GM12864 (cell line): ENCODE measurements at regions not wholly inside any gene's neighbourhood (a gene's known extent, or its start where the extent isn't known, plus 50 kb on each side); places are given as distances from the start of the nearest gene placed in this dataset.

Experiments
- DNase-seq: peaks from one replicate; pipeline ENCODE4 v3.0.0-alpha.2; 2011; ENCODE audit warnings: low read depth
- H3K4me3 ChIP-seq: 2 replicates; pipeline ENCODE4 v1.5.1; 2011; ENCODE audit warnings: mild to moderate bottlenecking, low read depth, low read length, control low read depth
- TF ChIP-seq, protein P1 (sequence below): IDR thresholded peaks from 2 replicates; pipeline ENCODE4 v1.5.1; 2011; ENCODE audit warnings: low read depth, mild to moderate bottlenecking, moderate library complexity, low read length, control low read depth, inconsistent platforms; ENCODE audit errors: missing control alignments

DNA sequence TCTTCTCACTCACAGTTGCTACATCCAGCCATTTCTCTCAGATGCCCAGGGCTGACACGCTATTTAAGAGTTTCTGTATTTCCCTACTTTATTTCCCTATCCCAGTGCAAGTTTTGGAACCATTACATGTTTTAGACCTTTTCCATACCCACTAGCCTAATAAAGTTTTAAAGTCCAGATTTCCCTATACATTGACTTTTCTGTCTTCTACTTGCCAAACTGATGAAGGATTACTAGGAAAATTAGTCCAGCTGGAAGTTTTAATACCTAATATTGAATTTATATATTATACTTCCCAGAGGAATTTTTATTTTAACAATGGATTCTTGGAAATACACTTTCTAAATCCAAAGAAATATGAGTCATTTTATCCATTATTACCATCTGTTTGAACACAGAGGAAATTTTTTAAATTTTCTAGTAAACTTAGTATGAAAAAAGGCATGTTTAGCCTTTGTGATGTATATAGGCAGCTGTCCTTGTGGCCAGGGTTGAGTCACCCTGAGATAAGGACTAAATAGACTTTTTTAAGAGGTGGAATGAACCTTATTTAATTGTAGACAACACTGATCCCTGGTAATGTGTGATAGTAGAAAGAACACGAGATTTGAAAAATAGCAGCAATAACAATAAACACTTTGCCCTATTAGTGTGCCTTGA, 205.0 kb downstream of the TFEC start:
- TF ChIP-seq, protein P1, sequence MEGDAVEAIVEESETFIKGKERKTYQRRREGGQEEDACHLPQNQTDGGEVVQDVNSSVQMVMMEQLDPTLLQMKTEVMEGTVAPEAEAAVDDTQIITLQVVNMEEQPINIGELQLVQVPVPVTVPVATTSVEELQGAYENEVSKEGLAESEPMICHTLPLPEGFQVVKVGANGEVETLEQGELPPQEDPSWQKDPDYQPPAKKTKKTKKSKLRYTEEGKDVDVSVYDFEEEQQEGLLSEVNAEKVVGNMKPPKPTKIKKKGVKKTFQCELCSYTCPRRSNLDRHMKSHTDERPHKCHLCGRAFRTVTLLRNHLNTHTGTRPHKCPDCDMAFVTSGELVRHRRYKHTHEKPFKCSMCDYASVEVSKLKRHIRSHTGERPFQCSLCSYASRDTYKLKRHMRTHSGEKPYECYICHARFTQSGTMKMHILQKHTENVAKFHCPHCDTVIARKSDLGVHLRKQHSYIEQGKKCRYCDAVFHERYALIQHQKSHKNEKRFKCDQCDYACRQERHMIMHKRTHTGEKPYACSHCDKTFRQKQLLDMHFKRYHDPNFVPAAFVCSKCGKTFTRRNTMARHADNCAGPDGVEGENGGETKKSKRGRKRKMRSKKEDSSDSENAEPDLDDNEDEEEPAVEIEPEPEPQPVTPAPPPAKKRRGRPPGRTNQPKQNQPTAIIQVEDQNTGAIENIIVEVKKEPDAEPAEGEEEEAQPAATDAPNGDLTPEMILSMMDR, result no peak
- H3K4me3 ChIP-seq, result no peak overlapping the region
- no peak for DNase-seq

DNA sequence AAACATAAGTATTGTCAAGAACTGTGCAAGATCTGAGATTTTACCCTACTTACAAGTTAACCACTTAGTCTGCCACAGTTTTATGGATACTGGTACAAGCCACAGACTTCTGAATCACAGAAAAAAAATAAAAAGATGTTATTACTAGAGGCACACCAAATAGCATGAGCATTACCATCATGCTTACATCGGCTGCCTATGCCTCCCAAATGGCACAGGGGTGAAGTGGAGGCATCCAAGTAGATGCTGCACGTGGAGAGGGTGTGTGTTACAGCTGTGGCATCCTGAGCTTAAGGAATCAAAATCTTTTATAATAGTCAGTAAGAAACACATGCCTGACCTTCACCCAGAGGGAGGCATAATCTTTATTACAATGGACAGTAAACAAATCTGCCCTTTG, 207.8 kb downstream of the TFEC start:
- TF ChIP-seq, protein P1, result no peak
- H3K4me3 ChIP-seq, result no peak overlapping the region
- DNase-seq, result no peak

DNA sequence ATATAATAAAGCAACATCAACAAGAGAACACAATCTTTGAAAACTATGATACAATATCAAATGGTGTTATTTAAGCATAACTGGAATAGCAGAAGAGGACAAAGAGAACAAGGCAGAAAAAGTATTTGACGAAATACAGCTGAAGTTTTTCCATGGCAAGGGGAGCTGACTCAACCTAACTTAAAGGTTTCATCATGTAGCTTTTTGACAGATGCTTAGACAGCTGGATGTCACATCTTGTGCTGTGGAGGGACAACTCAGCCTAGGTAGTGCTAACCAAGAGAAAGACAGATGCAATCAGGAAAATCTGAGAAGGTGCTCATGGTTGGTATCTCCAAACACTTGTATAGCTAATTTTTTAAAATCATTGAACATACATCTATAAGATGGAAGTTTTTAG, 208.2 kb downstream of the TFEC start:
- no peak for DNase-seq
- no peak overlapping the region for H3K4me3 ChIP-seq
- TF ChIP-seq, protein P1, result no peak

DNA sequence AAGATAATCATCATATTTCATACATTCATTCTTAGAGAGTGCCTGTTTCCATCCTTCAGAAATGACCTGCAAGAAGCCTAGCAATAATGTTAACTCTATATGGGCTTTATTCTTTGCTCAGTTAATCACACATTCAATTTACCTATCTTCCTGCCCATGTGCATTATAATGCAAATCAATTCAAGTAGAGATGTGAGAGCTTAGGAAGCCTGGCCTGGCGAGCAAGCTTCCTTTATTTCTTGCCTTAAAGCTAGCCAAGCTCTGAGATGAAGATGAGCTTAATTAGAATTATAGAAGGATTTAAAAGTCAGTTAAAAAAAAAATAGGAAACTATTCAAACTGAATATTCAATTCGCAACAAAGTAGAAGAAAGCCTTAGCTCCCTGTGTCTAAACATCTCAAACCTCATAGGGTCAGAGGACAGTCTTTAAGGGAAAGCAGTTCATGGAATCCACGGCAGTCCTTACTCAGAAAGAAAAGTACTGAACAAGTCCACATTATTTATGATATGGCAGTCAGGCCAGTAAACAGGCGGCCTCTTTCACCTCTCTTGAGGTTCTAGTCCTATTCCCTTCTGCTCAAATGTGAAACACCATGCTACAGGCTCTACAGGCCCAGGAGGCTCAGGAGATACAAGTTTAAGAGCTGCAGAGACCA, 214.1 kb downstream of the TFEC start:
- H3K4me3 ChIP-seq, result no peak overlapping the region
- no peak for DNase-seq
- TF ChIP-seq, protein P1, result no peak

DNA sequence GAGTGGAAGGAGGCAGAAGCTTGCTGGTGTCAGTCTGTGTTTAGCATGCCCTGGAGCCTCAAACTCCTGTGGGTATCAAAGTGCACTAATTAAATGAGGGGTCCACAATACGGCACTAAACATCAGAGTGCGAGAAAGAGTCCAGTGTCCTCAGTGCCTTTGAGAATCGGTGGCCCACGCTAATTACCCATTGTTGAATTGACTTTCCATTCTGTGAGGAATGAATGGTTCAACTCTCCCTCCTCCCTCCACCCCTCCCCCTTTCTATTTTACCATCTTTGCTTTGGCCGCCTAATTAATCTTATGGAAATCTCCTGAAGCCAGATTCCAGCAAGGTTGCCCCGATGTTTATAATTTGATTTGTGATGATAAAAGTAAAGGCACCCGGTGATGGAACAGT, 217.8 kb downstream of the TFEC start:
- TF ChIP-seq, protein P1, result no peak
- no peak for DNase-seq

DNA sequence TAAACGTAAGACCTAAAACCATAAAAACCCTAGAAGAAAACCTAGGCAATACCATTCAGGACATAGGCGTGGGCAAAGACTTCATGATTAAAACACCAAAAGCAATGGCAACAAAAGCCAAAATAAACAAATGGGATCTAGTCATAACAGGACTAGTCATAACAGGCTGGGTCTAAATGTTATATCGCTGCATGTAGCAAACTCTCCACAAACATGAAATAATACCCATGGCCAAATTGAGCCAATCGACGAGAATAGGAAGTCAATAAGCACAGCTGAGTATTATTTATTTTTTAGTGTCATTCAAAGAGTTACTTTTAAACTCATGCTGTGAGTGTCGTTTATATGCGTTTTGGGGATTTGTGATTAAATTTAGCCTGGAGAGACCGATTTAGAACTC, 225.1 kb downstream of the TFEC start:
- H3K4me3 ChIP-seq, result no peak overlapping the region
- TF ChIP-seq, protein P1, result no peak
- DNase-seq, result no peak

More for the DNA sequence above, 217.8 kb downstream of the TFEC start:
- no peak overlapping the region for H3K4me3 ChIP-seq

DNA sequence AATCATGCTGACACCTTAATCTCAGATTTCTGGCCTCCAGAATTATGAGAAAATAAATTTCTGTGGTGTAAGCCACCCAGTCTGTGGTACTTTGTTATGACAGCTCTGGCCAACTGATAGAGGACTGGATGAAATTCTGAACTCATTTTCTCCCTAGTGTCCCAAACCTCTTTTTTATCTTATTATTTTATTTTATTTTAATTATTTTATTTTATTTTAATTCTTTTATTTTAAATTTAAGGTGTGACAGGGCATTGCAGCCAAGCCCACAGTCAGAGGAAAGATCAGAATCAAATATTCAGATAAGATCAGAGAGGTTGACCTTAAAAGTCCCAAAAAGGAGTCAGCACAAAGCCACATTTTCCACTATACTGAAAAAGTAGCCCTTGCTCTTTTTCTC, 228.1 kb downstream of the TFEC start:
- no peak overlapping the region for H3K4me3 ChIP-seq
- no peak for DNase-seq
- TF ChIP-seq, protein P1, result no peak
